Tibial nerve (tissue), 3 donors: ENCODE measurements at regions not wholly inside any gene's neighbourhood (a gene's known extent, or its start where the extent isn't known, plus 50 kb on each side); places are given as distances from the start of the nearest gene placed in this dataset.

Experiments
- CTCF ChIP-seq, 5 experiments: fragments of 200-600 bp in 3 of 5; fragments of 450-650 bp in 2 of 5; sonication (generic) in 3 of 5; IDR thresholded peaks; one replicate each; pipeline ENCODE4 v1.5.1; 2016 to 2019; ENCODE audit warnings: antibody characterized with exemption in 5 of 5, mild to moderate bottlenecking in 3 of 5, moderate library complexity in 2 of 5
- POLR2A ChIP-seq, 2 donors: fragments of 450-650 bp; IDR thresholded peaks; one replicate each; pipeline ENCODE4 v1.6.1; 2017; ENCODE audit warnings: antibody characterized with exemption in 2 of 2, mild to moderate bottlenecking in 2 of 2, moderate library complexity in 2 of 2

- TF ChIP-seq CTCF (IDR thresholded peaks at IDR 0.05) (no peak), POLR2A (IDR thresholded peaks at IDR 0.05) (no peak)
Observed at GRCh38 chr3:115286529-115287197, 139.6 kb upstream of the ZBTB20 start.
